ENCODE measurements at regions not wholly inside any gene's neighbourhood (a gene's known extent, or its start where the extent isn't known, plus 50 kb on each side); places are given as distances from the start of the nearest gene placed in this dataset.

DNA sequence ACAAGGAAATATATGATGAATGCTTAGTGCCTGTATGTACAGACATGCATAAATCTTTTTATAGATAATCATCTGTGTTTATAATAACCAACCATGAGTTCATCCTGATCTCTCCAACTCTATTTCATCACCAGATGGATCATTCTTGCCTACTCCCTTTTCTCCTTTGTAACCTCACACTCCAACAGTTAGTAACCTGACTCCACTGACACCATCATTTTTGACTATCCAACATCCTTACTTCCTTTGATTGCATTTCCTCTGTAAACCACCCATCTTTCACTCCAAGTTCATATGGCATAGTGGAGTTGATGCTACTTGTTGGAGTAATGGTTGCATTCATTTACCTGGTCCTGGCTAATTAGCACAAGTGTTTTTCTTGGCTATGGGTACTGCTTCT, 170.6 kb downstream of the ZNF330 start:
- TF ChIP-seq, protein P1, sequence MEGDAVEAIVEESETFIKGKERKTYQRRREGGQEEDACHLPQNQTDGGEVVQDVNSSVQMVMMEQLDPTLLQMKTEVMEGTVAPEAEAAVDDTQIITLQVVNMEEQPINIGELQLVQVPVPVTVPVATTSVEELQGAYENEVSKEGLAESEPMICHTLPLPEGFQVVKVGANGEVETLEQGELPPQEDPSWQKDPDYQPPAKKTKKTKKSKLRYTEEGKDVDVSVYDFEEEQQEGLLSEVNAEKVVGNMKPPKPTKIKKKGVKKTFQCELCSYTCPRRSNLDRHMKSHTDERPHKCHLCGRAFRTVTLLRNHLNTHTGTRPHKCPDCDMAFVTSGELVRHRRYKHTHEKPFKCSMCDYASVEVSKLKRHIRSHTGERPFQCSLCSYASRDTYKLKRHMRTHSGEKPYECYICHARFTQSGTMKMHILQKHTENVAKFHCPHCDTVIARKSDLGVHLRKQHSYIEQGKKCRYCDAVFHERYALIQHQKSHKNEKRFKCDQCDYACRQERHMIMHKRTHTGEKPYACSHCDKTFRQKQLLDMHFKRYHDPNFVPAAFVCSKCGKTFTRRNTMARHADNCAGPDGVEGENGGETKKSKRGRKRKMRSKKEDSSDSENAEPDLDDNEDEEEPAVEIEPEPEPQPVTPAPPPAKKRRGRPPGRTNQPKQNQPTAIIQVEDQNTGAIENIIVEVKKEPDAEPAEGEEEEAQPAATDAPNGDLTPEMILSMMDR (IDR thresholded peaks at IDR 0.05): no peak
- no peak for TF ChIP-seq POLR2A (IDR thresholded peaks at IDR 0.05; ENCODE audit: low read depth)
